Suppressor macrophage (primary cell): ENCODE measurements at regions not wholly inside any gene's neighbourhood (a gene's known extent, or its start where the extent isn't known, plus 50 kb on each side); places are given as distances from the start of the nearest gene placed in this dataset.
"Not testable (repeated sequence)": the region's sequence is repeated elsewhere in the genome, so short reads cannot be mapped to it uniquely, and the experiment has no call there.

Experiments
- DNase-seq, 4 experiments: peaks; one replicate each; pipeline ENCODE4 v3.0.0-alpha.2; 2020 to 2022

GRCh38 chr11:21625982-21626381 lies 566.9 kb upstream of the ANO5 start:
- DNase-seq, result peak; percentile 82 to 94 (median 89)

GRCh38 chr11:21628641-21629040 lies 564.2 kb upstream of the ANO5 start:
- DNase-seq, result peak in 3 of 4 experiments; percentile 45 to 52 (median 47)

- no peak for DNase-seq
Measured at GRCh38 chr11:21630934-21631478, 561.9 kb upstream of the ANO5 start.

GRCh38 chr11:21631991-21632390 lies 560.9 kb upstream of the ANO5 start:
- DNase-seq, result no peak

GRCh38 chr11:21634491-21634890 lies 558.4 kb upstream of the ANO5 start:
- no peak for DNase-seq

GRCh38 chr11:21634956-21635355 lies 557.9 kb upstream of the ANO5 start:
- DNase-seq, result no peak

- peak; percentile 20 to 79 (median 55) for DNase-seq
Measured at GRCh38 chr11:21635394-21636145, 557.3 kb upstream of the ANO5 start.

GRCh38 chr11:21636561-21636960 lies 556.3 kb upstream of the ANO5 start:
- no peak for DNase-seq

GRCh38 chr11:21640491-21640890 lies 552.4 kb upstream of the ANO5 start:
- DNase-seq, result peak in 2 of 4 experiments; percentile 13 to 32

GRCh38 chr11:21641869-21642268 lies 551.0 kb upstream of the ANO5 start:
- peak in 2 of 4 experiments; percentile 29 to 42 for DNase-seq

- no peak for DNase-seq
Measured at GRCh38 chr11:21646351-21646750, 546.5 kb upstream of the ANO5 start.

- DNase-seq, result no peak
Measured at GRCh38 chr11:21650961-21651360, 541.9 kb upstream of the ANO5 start.

- no peak for DNase-seq
Measured at GRCh38 chr11:21653951-21654421, 538.9 kb upstream of the ANO5 start.

GRCh38 chr11:21656065-21656464 lies 536.8 kb upstream of the ANO5 start:
- no peak for DNase-seq

- DNase-seq, result no peak
Measured at GRCh38 chr11:21658654-21659193, 534.2 kb upstream of the ANO5 start.

- DNase-seq, result not testable (repeated sequence)
Measured at GRCh38 chr11:21659377-21659776, 533.5 kb upstream of the ANO5 start.

- DNase-seq, result no peak
Measured at GRCh38 chr11:21659961-21660360, 532.9 kb upstream of the ANO5 start.

GRCh38 chr11:21675049-21675616 lies 517.8 kb upstream of the ANO5 start:
- DNase-seq, result peak in 1 of 4 experiments; percentile 1

- no peak for DNase-seq
Measured at GRCh38 chr11:21687643-21688042, 505.2 kb upstream of the ANO5 start.

- DNase-seq, result no peak
Measured at GRCh38 chr11:21704539-21704938, 488.3 kb upstream of the ANO5 start.

GRCh38 chr11:21707116-21707739 lies 485.7 kb upstream of the ANO5 start:
- peak in 3 of 4 experiments; percentile 2 to 50 (median 2) for DNase-seq

- no peak for DNase-seq
Measured at GRCh38 chr11:21710809-21711208, 482.1 kb upstream of the ANO5 start.

- DNase-seq, result no peak
Measured at GRCh38 chr11:21711341-21711740, 481.5 kb upstream of the ANO5 start.
